HCT116 (cell line): ENCODE measurements at regions not wholly inside any gene's neighbourhood (a gene's known extent, or its start where the extent isn't known, plus 50 kb on each side); places are given as distances from the start of the nearest gene placed in this dataset.

Experiments used
- CTCF ChIP-seq, 3 experiments: fragments of 200-600 bp in 1 of 3; sonication (generic) in 1 of 3; IDR thresholded peaks in 2 of 3; conservative IDR thresholded peaks in 1 of 3; 2 replicates each; pipeline ENCODE4 v1.5.1; 2012 to 2017; ENCODE audit warnings: low read depth in 2 of 3, low read length in 2 of 3, antibody characterized with exemption in 1 of 3, borderline replicate concordance in 1 of 3, control low read depth in 1 of 3, mild to moderate bottlenecking in 1 of 3, mixed read lengths in 1 of 3, mixed run types in 1 of 3, moderate library complexity in 1 of 3; ENCODE audit not compliant: insufficient read depth in 1 of 3
- FOSL1 ChIP-seq: IDR thresholded peaks from 2 replicates; pipeline ENCODE4 v1.6.1; 2012; ENCODE audit warnings: low read depth
- POLR2A ChIP-seq: IDR thresholded peaks from 2 replicates; pipeline ENCODE4 v1.7.0; 2011; ENCODE audit warnings: borderline replicate concordance; ENCODE audit not compliant: insufficient read depth, insufficient read length; ENCODE audit errors: extremely low read depth
- POLR2AphosphoS5 ChIP-seq: IDR thresholded peaks from 2 replicates; pipeline ENCODE4 v1.6.1; 2011; ENCODE audit warnings: mild to moderate bottlenecking, low read depth, low read length, moderate library complexity
- SIN3A ChIP-seq: IDR thresholded peaks from 2 replicates; pipeline ENCODE4 v1.6.1; 2012; ENCODE audit warnings: low read depth

- TF ChIP-seq POLR2AphosphoS5 (no peak), POLR2A (no peak), FOSL1 (no peak), CTCF (IDR thresholded peaks at IDR 0.05 in 2 of 3, conservative IDR thresholded peaks at IDR 0.05 in 1 of 3; ENCODE audit: borderline replicate concordance in 1 of 3, insufficient read depth in 1 of 3, low read depth in 2 of 3, low read length in 2 of 3) (no peak), SIN3A (no peak)
Measured at GRCh38 chr6:137573739-137574138, 79.5 kb upstream of the OLIG3 start.
